ENCODE measurements at regions not wholly inside any gene's neighbourhood (a gene's known extent, or its start where the extent isn't known, plus 50 kb on each side); places are given as distances from the start of the nearest gene placed in this dataset.

DNA sequence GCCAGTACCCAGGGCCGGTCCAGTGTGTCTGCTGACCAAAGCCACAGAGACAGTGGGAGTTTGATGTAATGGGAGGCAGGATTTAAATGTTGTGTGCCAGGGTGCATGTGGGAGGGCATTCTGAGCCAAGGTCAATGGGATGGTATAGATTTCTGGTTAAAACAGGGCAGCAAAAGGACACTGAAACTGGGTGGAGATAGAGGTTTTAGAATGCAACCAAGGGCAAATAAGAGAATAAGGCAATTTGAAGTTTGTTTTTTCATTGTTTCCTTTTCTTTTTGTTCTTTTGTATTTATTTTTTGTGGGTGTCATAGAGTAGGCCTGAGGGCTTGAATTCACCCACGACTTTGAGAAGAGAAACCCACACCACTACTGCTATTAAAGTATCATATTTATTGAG, 65.5 kb upstream of the CLINT1 start:
- DNase-seq: no peak

GRCh38 chr5:157923765-157924164, 64.8 kb upstream of the CLINT1 start:
- DNase-seq: no peak

DNA sequence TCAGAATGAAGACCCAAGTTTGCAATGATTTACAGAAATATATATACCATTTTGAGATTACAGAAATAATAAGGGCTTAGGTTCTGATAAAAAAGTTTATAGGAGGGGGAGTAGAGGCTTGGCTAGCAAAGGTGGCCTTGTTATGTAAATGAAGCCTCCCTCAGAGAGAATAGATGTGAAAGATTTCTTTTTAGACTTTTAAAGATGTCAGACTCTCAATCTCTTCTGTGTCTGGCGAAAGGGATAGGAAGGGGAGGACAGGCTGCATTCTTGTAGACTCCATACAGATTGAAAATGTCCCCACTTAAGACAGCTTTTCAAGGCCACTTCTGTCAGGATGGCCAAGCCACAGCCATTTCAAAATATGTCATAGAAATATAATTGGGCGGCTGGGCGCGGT, 63.1 kb upstream of the CLINT1 start:
- DNase-seq: no peak

GRCh38 chr5:157920828-157921170, 61.9 kb upstream of the CLINT1 start:
- no peak for DNase-seq

- DNase-seq: no peak
Measured at GRCh38 chr5:157918811-157919742, 60.1 kb upstream of the CLINT1 start.

DNA sequence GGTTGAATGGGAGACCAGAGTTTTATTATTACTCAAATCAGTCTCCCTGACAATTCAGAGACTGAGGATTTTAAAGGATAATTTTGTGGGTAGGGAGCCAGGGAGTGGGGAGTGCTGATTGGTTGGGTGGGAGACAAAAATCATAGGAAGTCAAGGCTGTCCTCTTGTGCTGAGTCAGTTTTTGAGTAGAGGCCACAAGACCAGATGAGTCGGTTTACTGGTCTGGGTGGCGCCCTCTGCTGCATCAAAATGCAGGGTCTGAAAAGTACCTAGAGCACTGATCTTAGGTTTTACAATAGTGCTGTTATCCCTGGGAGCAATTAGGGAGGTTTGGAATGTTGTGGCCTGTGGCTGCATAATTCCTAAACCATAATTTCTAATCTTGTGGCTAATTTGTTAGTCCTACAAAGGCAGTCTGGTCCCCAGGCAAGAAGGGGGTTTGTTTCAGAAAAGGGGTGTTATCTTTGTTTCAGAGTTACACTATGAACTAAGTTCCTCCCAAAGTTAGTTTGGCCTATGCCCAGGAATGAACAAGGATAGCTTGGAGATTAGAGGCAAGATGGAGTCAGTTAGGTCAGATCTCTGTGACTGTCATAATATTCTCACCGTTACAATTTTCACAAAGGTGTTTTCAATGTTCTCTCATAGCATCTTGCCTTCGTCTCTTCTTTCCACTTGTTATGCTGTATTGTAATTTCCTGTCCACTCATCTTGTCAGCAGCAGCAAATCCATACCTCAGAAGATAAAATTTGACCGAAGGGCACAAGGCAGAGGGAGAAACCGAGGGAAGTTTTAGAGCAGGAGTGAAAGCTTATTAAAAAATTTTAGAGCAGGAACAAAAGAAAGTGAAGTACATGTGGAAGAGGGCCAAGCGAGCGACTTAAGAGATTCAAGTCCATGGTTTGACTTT, 59.2 kb upstream of the CLINT1 start:
- DNase-seq: no peak

DNA sequence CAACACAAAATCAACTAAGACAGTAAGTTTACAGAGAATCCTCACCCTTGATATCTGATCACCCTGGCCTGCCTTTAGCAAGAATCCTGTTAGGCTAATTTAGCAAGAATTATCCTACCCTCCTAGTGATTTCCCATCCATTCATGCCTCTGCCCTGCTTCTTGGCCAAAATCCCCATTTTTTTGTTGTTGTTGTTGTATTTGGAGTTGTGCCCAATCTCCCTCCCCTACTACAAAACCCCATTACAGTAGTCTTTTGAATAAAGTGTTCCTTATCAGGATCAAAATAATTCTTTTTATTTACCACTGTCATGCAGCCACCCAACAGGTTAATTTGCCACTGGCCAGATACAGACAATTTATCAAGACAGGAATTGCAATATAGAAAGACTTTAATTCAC, 58.5 kb upstream of the CLINT1 start:
- DNase-seq: no peak

- no peak for DNase-seq
Measured at GRCh38 chr5:157915638-157916037, 56.7 kb upstream of the CLINT1 start.

- no peak for DNase-seq
Measured at GRCh38 chr5:157914151-157914788, 55.3 kb upstream of the CLINT1 start.

- DNase-seq: no peak
Measured at GRCh38 chr5:157913575-157913974, 54.6 kb upstream of the CLINT1 start.

DNA sequence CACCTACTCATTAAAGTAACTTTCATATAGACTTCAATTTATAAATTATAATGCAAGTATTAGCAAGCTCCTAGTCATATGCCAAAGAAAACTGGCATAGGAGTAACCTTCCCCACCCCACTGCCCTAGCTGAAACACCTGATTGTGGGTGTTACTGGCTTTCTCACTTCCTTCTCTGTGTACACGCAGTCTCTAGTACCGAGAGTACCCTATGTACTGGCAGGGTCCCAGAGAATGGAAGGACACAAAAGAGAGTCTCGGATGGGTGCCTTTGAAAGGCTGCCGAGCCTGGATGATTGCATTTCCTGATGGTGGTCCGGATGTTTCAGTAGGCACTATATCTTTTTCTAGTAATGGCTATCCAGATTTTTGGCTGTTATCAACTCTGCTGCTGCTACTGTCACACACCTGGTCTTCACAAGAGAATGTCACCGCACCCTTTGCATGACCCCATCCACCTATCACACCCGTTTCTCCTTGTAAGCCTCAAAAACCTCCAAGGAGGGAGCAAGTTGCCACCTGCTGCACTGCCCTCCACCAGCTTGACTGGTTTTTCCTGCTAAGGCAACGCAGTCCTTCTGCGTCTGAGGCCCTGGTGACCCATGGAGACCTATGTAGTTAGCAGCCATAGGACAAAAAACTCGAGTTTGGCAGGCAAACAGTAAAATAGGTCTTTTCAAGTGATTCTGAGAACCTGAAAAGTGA, 53.8 kb upstream of the CLINT1 start:
- DNase-seq: no peak

DNA sequence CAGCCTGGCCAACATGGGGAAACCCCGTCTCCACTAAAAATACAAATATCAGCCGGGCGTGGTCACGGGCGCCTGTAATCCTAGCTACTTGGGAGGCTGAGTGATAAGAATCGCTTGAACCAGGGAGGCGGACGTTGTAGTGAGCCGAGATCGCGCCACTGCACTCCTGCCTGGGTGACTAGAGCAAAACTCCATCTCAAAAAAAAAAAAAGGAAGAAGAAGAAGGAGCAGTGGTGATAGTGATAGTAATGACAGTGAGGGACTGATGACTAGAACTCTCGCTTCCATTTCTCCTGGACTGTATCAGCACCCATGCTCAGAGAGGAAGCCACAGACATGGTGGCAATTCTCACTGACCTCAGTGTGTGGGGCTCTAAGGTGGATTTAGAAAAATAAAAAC, 52.6 kb upstream of the CLINT1 start:
- DNase-seq: no peak

Measured in 8988T (cell line).